SK-N-SH (cell line): ENCODE measurements at regions not wholly inside any gene's neighbourhood (a gene's known extent, or its start where the extent isn't known, plus 50 kb on each side); places are given as distances from the start of the nearest gene placed in this dataset.

Source experiments
- CTCF ChIA-PET: fragments of 300-600, 350-600 bp; formaldehyde crosslinking; extraction: SDS; loops from one replicate; lab custom pipeline; 2021; lab: Yijun Ruan, JAX
- POLR2A ChIA-PET: fragments of 350-600 bp; sonication (Branson Sonifier 250); formaldehyde crosslinking; extraction: SDS; loops from one replicate; lab custom pipeline; 2020; ENCODE audit warnings: antibody characterized with exemption, inconsistent platforms; lab: Yijun Ruan, JAX
- DNase-seq: peaks from one replicate; pipeline ENCODE4 v3.0.0; 2012
- H2AFZ ChIP-seq: fragments of 200-600 bp; sonication (generic); 2 replicates; pipeline ENCODE4 v1.8.1; 2016; ENCODE audit warnings: antibody characterized with exemption, mild to moderate bottlenecking, low read depth
- H3F3A ChIP-seq: fragments of 200-600 bp; sonication (generic); replicated peaks from 2 replicates; pipeline ENCODE3; 2016; ENCODE audit warnings: antibody characterized with exemption, mild to moderate bottlenecking; ENCODE audit not compliant: insufficient read depth
- H3K27ac ChIP-seq, 2 experiments: fragments of 200-500 bp in 1 of 2; fragments of 200-600 bp in 1 of 2; sonication (Bioruptor generic) in 1 of 2; sonication (generic), shearing (Covaris generic) in 1 of 2; 2 replicates each; pipeline versions ENCODE4 v1.5.1 to v1.6.1; 2014 to 2016; ENCODE audit warnings: low read depth in 2 of 2, inconsistent platforms in 1 of 2, low read length in 1 of 2, mild to moderate bottlenecking in 1 of 2, mixed read lengths in 1 of 2
- H3K27me3 ChIP-seq: fragments of 200-600 bp; sonication (generic), shearing (Covaris generic); 2 replicates; pipeline ENCODE4 v1.6.1; 2016; ENCODE audit warnings: mixed run types; ENCODE audit not compliant: insufficient read depth
- H3K36me3 ChIP-seq, 2 experiments: fragments of 200-500 bp in 1 of 2; fragments of 200-600 bp in 1 of 2; sonication (Bioruptor generic) in 1 of 2; sonication (generic) in 1 of 2; replicated peaks in 1 of 2; 2 replicates each; pipeline versions ENCODE3 to v1.5.1; 2014 to 2016; ENCODE audit warnings: low read length in 1 of 2, mild to moderate bottlenecking in 1 of 2; ENCODE audit not compliant: insufficient read depth in 2 of 2, control insufficient read depth in 1 of 2
- H3K4me1 ChIP-seq, 2 experiments: fragments of 200-500 bp in 1 of 2; fragments of 200-600 bp in 1 of 2; sonication (Bioruptor generic) in 1 of 2; sonication (generic), shearing (Covaris generic) in 1 of 2; 2 replicates each; pipeline versions ENCODE4 v1.5.1 to v1.6.1; 2014 to 2016; ENCODE audit warnings: low read depth in 1 of 2, low read length in 1 of 2, mixed run types in 1 of 2; ENCODE audit not compliant: insufficient read depth in 2 of 2, control insufficient read depth in 1 of 2
- H3K4me2 ChIP-seq: fragments of 200-600 bp; sonication (generic), shearing (Covaris generic); 2 replicates; pipeline ENCODE4 v1.6.1; 2017; ENCODE audit warnings: mixed run types
- H3K4me3 ChIP-seq, 2 experiments: fragments of 200-500 bp in 1 of 2; fragments of 200-600 bp in 1 of 2; sonication (Bioruptor generic) in 1 of 2; sonication (generic), shearing (Covaris generic) in 1 of 2; 2 replicates each; pipeline versions ENCODE4 v1.5.1 to v1.8.1; 2014 to 2016; ENCODE audit warnings: low read depth in 2 of 2, inconsistent platforms in 1 of 2, low read length in 1 of 2, mild to moderate bottlenecking in 1 of 2, mixed read lengths in 1 of 2, moderate library complexity in 1 of 2
- H3K79me2 ChIP-seq: fragments of 200-600 bp; sonication (generic); 2 replicates; pipeline ENCODE4 v1.8.1; 2017; ENCODE audit warnings: mild to moderate bottlenecking; ENCODE audit not compliant: insufficient read depth
- H3K9ac ChIP-seq: fragments of 200-600 bp; sonication (generic); 2 replicates; pipeline ENCODE4 v1.6.1; 2017; ENCODE audit warnings: mixed run types
- H3K9me2 ChIP-seq: fragments of 200-600 bp; sonication (generic); 2 replicates; pipeline ENCODE4 v1.6.1; 2017; ENCODE audit warnings: mixed run types
- H3K9me3 ChIP-seq: fragments of 200-600 bp; sonication (generic); 2 replicates; pipeline ENCODE4 v1.6.1; 2017; ENCODE audit warnings: mixed run types, mild to moderate bottlenecking, moderate library complexity
- H4K20me1 ChIP-seq: fragments of 200-600 bp; sonication (generic); 2 replicates; pipeline ENCODE4 v1.6.1; 2017; ENCODE audit warnings: mild to moderate bottlenecking, mixed run types; ENCODE audit not compliant: insufficient read depth
- CHD2 ChIP-seq: fragments of 150-350 bp; IDR thresholded peaks from 2 replicates; pipeline ENCODE4 v1.6.1; 2018; ENCODE audit warnings: low read length; ENCODE audit not compliant: partially characterized antibody
- ELF1 ChIP-seq: IDR thresholded peaks from 2 replicates; pipeline ENCODE4 v1.4.0; 2012
- EZH2phosphoT487 ChIP-seq: fragments of 200-600 bp; sonication (generic); IDR thresholded peaks from 2 replicates; pipeline ENCODE4 v1.6.1; 2017; ENCODE audit warnings: low read depth, mixed run types, mild to moderate bottlenecking, antibody characterized with exemption, moderate library complexity, borderline replicate concordance
- GABPA ChIP-seq: IDR thresholded peaks from 2 replicates; pipeline ENCODE4 v1.4.0; 2012; ENCODE audit warnings: low read depth, mild to moderate bottlenecking
- MEF2A ChIP-seq: IDR thresholded peaks from 2 replicates; pipeline ENCODE4 v1.4.0; 2012; ENCODE audit warnings: low read depth, borderline replicate concordance
- NRF1 ChIP-seq: IDR thresholded peaks from 2 replicates; pipeline ENCODE4 v1.6.1; 2012; ENCODE audit warnings: low read depth, mild to moderate bottlenecking, low read length
- POLR2AphosphoS5 ChIP-seq: IDR thresholded peaks from 2 replicates; pipeline ENCODE4 v1.6.1; 2012; ENCODE audit warnings: low read depth, low read length
- RCOR1 ChIP-seq: fragments of 150-350 bp; IDR thresholded peaks from 2 replicates; pipeline ENCODE4 v1.6.1; 2017; ENCODE audit warnings: antibody characterized with exemption, low read length
- RXRA ChIP-seq: IDR thresholded peaks from 2 replicates; pipeline ENCODE4 v1.4.0; 2012; ENCODE audit warnings: low read depth, mild to moderate bottlenecking, borderline replicate concordance
- TAF1 ChIP-seq: IDR thresholded peaks from 2 replicates; pipeline ENCODE4 v1.6.1; 2012; ENCODE audit warnings: low read depth, mild to moderate bottlenecking, low read length, moderate library complexity, borderline replicate concordance
- YY1 ChIP-seq: IDR thresholded peaks from 2 replicates; pipeline ENCODE4 v1.4.0; 2012; ENCODE audit warnings: low read depth, mild to moderate bottlenecking
- WGBS: methylation state at CpG from one replicate; pipeline ENCODE4 v1.1.6; 2017; ENCODE audit warnings: low lambda C conversion rate; 5-methylcytosine and 5-hydroxymethylcytosine counted together
- TF ChIP-seq, protein P1 (sequence below): fragments of 150-350 bp; IDR thresholded peaks from 2 replicates; pipeline ENCODE4 v1.6.1; 2017; ENCODE audit warnings: antibody characterized with exemption, low read length, low read depth, borderline replicate concordance
- TF ChIP-seq, protein P2 (sequence below): fragments of 150-350 bp; IDR thresholded peaks from 2 replicates; pipeline ENCODE4 v1.6.1; 2016; ENCODE audit warnings: mild to moderate bottlenecking, low read depth, low read length

DNA sequence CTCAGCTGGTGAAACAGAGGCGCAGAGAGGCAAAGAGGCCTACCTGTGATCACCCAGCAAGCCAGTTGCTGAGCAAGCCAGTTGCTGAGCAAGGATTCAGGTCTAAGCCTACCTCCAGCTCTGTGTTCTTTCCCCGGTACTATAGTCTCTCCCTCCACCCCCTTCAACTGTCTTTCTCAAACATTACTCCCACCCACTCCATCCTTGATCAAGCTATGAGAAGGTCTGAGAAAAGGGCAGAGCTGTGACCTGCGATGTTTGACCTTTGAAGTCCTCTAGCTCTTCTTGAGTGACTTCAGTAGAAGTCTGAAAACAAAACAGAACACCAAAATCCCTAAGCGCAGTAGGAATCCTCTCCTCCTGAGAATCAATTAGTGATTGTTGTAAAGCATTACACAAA is 665.2 kb upstream of the ID2 start:
- H3K79me2 ChIP-seq = no peaks in the 10 kb centered on the region
- 77% methylated on average over 4 of the region's 4 CpGs for WGBS
- no peaks in the 10 kb centered on the region for H3K27me3 ChIP-seq
- no peak overlapping the region for H3K4me3 ChIP-seq
- H3K9me3 ChIP-seq = no peaks in the 10 kb centered on the region; the same call in 1 of the 2 replicates
- peaks cover 0 to 6% of the 10 kb centered on the region in 2 experiments; a peak in 2 of 4 replicates for H3K4me1 ChIP-seq
- no peak for DNase-seq
- no peaks in the 10 kb centered on the region for H3K36me3 ChIP-seq
- no peak overlapping the region for H3K9ac ChIP-seq
- no peak overlapping the region for H3K4me2 ChIP-seq
- TF ChIP-seq, protein P1, sequence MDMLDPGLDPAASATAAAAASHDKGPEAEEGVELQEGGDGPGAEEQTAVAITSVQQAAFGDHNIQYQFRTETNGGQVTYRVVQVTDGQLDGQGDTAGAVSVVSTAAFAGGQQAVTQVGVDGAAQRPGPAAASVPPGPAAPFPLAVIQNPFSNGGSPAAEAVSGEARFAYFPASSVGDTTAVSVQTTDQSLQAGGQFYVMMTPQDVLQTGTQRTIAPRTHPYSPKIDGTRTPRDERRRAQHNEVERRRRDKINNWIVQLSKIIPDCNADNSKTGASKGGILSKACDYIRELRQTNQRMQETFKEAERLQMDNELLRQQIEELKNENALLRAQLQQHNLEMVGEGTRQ = no peak
- no peak for TF ChIP-seq ELF1
- no peak for TF ChIP-seq NRF1
- no peak for TF ChIP-seq POLR2AphosphoS5
- no peak for TF ChIP-seq EZH2phosphoT487
- TF ChIP-seq, protein P2, sequence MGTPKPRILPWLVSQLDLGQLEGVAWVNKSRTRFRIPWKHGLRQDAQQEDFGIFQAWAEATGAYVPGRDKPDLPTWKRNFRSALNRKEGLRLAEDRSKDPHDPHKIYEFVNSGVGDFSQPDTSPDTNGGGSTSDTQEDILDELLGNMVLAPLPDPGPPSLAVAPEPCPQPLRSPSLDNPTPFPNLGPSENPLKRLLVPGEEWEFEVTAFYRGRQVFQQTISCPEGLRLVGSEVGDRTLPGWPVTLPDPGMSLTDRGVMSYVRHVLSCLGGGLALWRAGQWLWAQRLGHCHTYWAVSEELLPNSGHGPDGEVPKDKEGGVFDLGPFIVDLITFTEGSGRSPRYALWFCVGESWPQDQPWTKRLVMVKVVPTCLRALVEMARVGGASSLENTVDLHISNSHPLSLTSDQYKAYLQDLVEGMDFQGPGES = no peak
- no peak for TF ChIP-seq GABPA
- TF ChIP-seq RCOR1 = no peak
- TF ChIP-seq CHD2 = no peak
- TF ChIP-seq TAF1 = no peak
- TF ChIP-seq MEF2A = no peak
- no peaks in the 10 kb centered on the region for H3F3A ChIP-seq
- H3K9me2 ChIP-seq = no peaks in the 10 kb centered on the region
- no peak overlapping the region for H2AFZ ChIP-seq
- CTCF ChIA-PET = interaction anchor here (0.6 to 1.4 kb wide), 4 partner anchors 10 to 590 kb away, joined by 3 to 8 read pairs (median 3); no protein-coding TSS in a partner anchor
- POLR2A ChIA-PET = no interaction called here
- no peaks in the 10 kb centered on the region for H4K20me1 ChIP-seq
- H3K27ac ChIP-seq = no peak overlapping the region

DNA sequence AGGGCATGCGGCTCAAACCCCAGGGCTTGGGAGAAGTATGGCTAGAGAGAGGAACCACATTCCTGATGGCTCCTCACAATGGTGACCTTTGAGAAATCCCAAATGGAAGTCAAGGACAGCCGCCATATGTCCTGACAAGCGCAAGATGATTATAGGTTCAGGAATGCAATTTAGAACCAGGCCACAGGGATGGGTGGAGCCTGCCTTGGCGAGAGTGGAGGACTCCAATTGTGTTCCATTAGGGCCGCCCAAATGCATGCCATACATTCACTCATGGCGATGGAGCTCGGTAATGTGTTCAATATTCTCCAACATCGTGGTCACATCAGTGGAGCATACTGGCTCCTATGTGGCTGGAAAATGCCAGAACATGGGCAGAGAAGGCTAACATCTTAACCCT is 662.9 kb upstream of the ID2 start:
- 76% methylated on average over 8 of the region's 8 CpGs for WGBS
- DNase-seq = no peak
- CTCF ChIA-PET = interaction anchor here (1.7 kb wide), 1 partner anchor 12 kb away, joined by 3 read pairs; no protein-coding TSS in a partner anchor
- no peak overlapping the region for H2AFZ ChIP-seq
- no peak for TF ChIP-seq YY1
- no peak for TF ChIP-seq RXRA
- TF ChIP-seq, protein P2 = no peak
- TF ChIP-seq, protein P1 = no peak
- no peaks in the 10 kb centered on the region for H4K20me1 ChIP-seq
- H3F3A ChIP-seq = no peaks in the 10 kb centered on the region
- no peaks in the 10 kb centered on the region for H3K9me2 ChIP-seq
- H3K4me2 ChIP-seq = no peak overlapping the region
- H3K27me3 ChIP-seq = no peaks in the 10 kb centered on the region
- H3K4me1 ChIP-seq = peaks cover 0 to 6% of the 10 kb centered on the region in 2 experiments; a peak in 3 of 4 replicates
- no peaks in the 10 kb centered on the region for H3K36me3 ChIP-seq
- no peaks in the 10 kb centered on the region for H3K79me2 ChIP-seq
- no peaks in the 10 kb centered on the region; the same call in 1 of the 2 replicates for H3K9me3 ChIP-seq
- H3K9ac ChIP-seq = no peak overlapping the region
- POLR2A ChIA-PET = no interaction called here
- H3K4me3 ChIP-seq = no peak overlapping the region
- H3K27ac ChIP-seq = no peak overlapping the region
